ENCODE measurements at regions not wholly inside any gene's neighbourhood (a gene's known extent, or its start where the extent isn't known, plus 50 kb on each side); places are given as distances from the start of the nearest gene placed in this dataset.

GRCh38 chr7:106480616-106481031 is 180.3 kb downstream of the CCDC71L start:
- DNase-seq (ENCODE audit: low read depth): no peak
- TF ChIP-seq, protein P1, sequence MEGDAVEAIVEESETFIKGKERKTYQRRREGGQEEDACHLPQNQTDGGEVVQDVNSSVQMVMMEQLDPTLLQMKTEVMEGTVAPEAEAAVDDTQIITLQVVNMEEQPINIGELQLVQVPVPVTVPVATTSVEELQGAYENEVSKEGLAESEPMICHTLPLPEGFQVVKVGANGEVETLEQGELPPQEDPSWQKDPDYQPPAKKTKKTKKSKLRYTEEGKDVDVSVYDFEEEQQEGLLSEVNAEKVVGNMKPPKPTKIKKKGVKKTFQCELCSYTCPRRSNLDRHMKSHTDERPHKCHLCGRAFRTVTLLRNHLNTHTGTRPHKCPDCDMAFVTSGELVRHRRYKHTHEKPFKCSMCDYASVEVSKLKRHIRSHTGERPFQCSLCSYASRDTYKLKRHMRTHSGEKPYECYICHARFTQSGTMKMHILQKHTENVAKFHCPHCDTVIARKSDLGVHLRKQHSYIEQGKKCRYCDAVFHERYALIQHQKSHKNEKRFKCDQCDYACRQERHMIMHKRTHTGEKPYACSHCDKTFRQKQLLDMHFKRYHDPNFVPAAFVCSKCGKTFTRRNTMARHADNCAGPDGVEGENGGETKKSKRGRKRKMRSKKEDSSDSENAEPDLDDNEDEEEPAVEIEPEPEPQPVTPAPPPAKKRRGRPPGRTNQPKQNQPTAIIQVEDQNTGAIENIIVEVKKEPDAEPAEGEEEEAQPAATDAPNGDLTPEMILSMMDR (IDR thresholded peaks at IDR 0.05; ENCODE audit: control insufficient read depth, extremely low read depth, insufficient read depth): no peak

GRCh38 chr7:106480161-106480579 is 180.8 kb downstream of the CCDC71L start:
- TF ChIP-seq, protein P1 (IDR thresholded peaks at IDR 0.05; ENCODE audit: control insufficient read depth, extremely low read depth, insufficient read depth): no peak
- no peak overlapping the region for H3K4me3 ChIP-seq (ENCODE audit: low read depth, low read length)
- no peak for DNase-seq (ENCODE audit: low read depth)

More at GRCh38 chr7:106480616-106481031, 180.3 kb downstream of the CCDC71L start:
- H3K4me3 ChIP-seq (ENCODE audit: low read depth, low read length): no peak overlapping the region

GRCh38 chr7:106476751-106477150 is 184.2 kb downstream of the CCDC71L start:
- no peak overlapping the region for H3K4me3 ChIP-seq (ENCODE audit: low read depth, low read length)
- DNase-seq (ENCODE audit: low read depth): no peak
- TF ChIP-seq, protein P1 (IDR thresholded peaks at IDR 0.05; ENCODE audit: control insufficient read depth, extremely low read depth, insufficient read depth): no peak

DNA sequence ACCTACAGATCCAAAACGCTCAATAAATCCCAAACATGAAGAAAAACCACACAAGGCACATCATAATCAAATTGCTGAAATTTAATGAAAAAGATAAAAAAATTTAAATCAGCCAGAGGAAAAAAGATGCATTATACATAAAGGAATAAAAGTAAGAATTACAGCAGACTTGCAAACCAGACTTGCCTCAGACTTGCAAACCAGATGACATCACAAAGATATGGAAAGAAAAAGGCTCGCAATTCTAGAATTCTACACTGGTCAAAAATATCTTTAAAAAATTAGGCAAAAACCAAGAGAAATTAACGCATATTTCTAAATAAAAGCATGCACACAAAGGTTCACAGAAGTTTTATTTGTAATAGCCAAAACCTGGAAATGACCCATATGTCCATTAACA is 188.0 kb upstream of the NAMPT start:
- no peak for DNase-seq (ENCODE audit: low read depth)
- no peak overlapping the region for H3K4me3 ChIP-seq (ENCODE audit: low read depth, low read length)
- TF ChIP-seq, protein P1 (IDR thresholded peaks at IDR 0.05; ENCODE audit: control insufficient read depth, extremely low read depth, insufficient read depth): no peak

DNA sequence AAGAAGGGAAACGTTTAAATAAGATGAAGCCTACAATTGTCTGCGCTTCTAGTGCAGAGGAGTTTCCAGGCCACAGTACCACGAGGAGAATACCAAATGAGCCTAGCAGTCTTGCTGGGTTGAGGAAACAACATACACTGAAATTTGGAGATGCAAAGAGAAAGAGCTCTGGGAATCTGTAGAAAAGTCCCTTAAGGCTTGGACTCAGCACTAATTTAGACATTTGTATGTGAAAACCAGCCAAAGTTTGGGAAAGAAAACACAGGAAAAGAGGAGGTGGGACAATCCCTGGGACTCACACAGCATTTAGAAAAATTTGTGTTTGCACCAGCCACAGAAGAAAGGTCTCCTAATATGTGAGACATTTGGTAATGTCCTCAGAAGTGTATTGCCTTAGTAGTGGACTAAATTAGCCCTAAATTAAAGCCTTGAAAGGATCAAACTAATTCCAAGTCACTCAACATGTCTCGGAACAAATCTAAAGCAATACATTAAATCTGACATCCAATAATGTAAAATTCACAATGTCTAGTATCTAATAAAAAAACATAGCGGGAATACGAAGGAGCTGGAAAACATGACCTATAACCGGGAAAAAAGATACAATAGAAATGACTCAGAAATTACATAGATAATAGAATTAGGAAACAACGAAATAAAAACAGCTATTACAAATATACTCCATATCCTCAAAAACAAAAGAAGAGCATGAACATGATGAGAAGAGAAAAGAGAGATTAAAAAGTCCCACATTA is 187.1 kb upstream of the NAMPT start:
- no peak overlapping the region for H3K4me3 ChIP-seq (ENCODE audit: low read depth, low read length)
- TF ChIP-seq, protein P1 (IDR thresholded peaks at IDR 0.05; ENCODE audit: control insufficient read depth, extremely low read depth, insufficient read depth): no peak
- no peak for DNase-seq (ENCODE audit: low read depth)

- TF ChIP-seq, protein P1 (IDR thresholded peaks at IDR 0.05; ENCODE audit: control insufficient read depth, extremely low read depth, insufficient read depth): no peak
- DNase-seq (ENCODE audit: low read depth): no peak
- H3K4me3 ChIP-seq (ENCODE audit: low read depth, low read length): no peak overlapping the region
Observed at GRCh38 chr7:106471021-106471420, 186.2 kb upstream of the NAMPT start.

DNA sequence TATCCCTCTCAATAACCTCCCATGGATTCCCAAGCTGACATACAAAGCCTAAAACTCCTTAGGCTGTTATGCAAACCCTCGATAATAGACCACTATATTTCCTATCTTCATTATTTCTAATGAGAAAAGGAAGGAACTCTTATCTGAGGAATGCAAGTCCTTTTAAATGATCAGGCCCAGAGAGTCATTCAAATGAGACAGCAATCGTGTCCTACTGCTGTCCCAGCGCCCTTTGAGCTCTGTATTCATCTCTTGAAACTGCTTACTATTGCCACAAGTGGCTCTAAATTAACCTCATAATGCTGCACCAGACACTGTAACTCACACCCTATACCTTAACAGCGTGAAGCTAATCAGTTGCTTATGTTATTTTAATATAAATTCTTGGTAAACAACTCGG is 182.1 kb upstream of the NAMPT start:
- H3K4me3 ChIP-seq (ENCODE audit: low read depth, low read length): no peak overlapping the region
- no peak for DNase-seq (ENCODE audit: low read depth)
- TF ChIP-seq, protein P1 (IDR thresholded peaks at IDR 0.05; ENCODE audit: control insufficient read depth, extremely low read depth, insufficient read depth): no peak

All from LNCaP clone FGC (cell line).